ENCODE measurements at regions not wholly inside any gene's neighbourhood (a gene's known extent, or its start where the extent isn't known, plus 50 kb on each side); places are given as distances from the start of the nearest gene placed in this dataset.

GRCh38 chr6:22108199-22108598 lies 188.6 kb downstream of the PRL start:
- no peak for TF ChIP-seq CTCF (IDR thresholded peaks at IDR 0.05)
- no peak for TF ChIP-seq RFX5 (IDR thresholded peaks at IDR 0.05; ENCODE audit: low read length)
- TF ChIP-seq TCF12 (IDR thresholded peaks at IDR 0.05): no peak
- no peak for TF ChIP-seq EP300 (IDR thresholded peaks at IDR 0.05; ENCODE audit: borderline replicate concordance in 1 of 2, low read depth in 1 of 2, low read length in 1 of 2)
- TF ChIP-seq FOXJ3 (CRISPR knock-in tag; IDR thresholded peaks at IDR 0.05): no peak
- TF ChIP-seq POLR2AphosphoS5 (IDR thresholded peaks at IDR 0.05; ENCODE audit: low read depth, low read length): no peak
- TF ChIP-seq RAD21 (IDR thresholded peaks at IDR 0.05; ENCODE audit: low read length): no peak
- no peak for TF ChIP-seq NRF1 (IDR thresholded peaks at IDR 0.05; ENCODE audit: low read depth, low read length)
